ENCODE measurements at regions not wholly inside any gene's neighbourhood (a gene's known extent, or its start where the extent isn't known, plus 50 kb on each side); places are given as distances from the start of the nearest gene placed in this dataset.

- H3K27ac ChIP-seq (ENCODE audit: low read length), result no peak overlapping the region
- POLR2A ChIA-PET (ENCODE audit: unreplicated experiment), result no interaction called here
Measured at GRCh38 chr2:147740211-147740927, 104.5 kb upstream of the ACVR2A start.

GRCh38 chr2:147739508-147739907 is 105.3 kb upstream of the ACVR2A start:
- POLR2A ChIA-PET (ENCODE audit: unreplicated experiment), result no interaction called here
- CTCF ChIA-PET, result no interaction called here

More at GRCh38 chr2:147740211-147740927, 104.5 kb upstream of the ACVR2A start:
- intact Hi-C loops (cut with micrococcal nuclease), result no loop called here
- ATAC-seq (no peak), DNase-seq (no peak)
- CTCF ChIA-PET, result no interaction called here
- Histone ChIP-seq H3K9me3 (ENCODE audit: low read length) (no peaks in the 10 kb centered on the region), H3K9ac (ENCODE audit: low read length) (no peak overlapping the region), H2AFZ (ENCODE audit: low read length) (no peak overlapping the region), H3K4me1 (ENCODE audit: insufficient read depth, low read length) (peaks cover 9% of the 10 kb centered on the region), H3K27me3 (ENCODE audit: low read length) (no peaks in the 10 kb centered on the region), H4K20me1 (ENCODE audit: low read length) (no peaks in the 10 kb centered on the region), H3K79me2 (ENCODE audit: low read length) (no peaks in the 10 kb centered on the region), H3F3A (ENCODE audit: low read length, unreplicated experiment) (no peaks in the 10 kb centered on the region), H3K4me3 (ENCODE audit: low read length) (no peak overlapping the region), H3K36me3 (ENCODE audit: low read depth, low read length) (no peaks in the 10 kb centered on the region), H3K9me2 (replicated peaks; ENCODE audit: low read length) (no peaks in the 10 kb centered on the region), H3K4me2 (ENCODE audit: low read length) (no peak overlapping the region)
- no TSS peak for BruUV-seq (replicated peaks)
- TF ChIP-seq CTCF (conservative IDR thresholded peaks at IDR 0.05; ENCODE audit: low read depth, low read length) (no peak), EZH2phosphoT487 (IDR thresholded peaks at IDR 0.05; ENCODE audit: borderline replicate concordance, low read length) (no peak), EZH2 (IDR thresholded peaks at IDR 0.05; ENCODE audit: low read length, unreplicated experiment) (no peak)

More at GRCh38 chr2:147739508-147739907, 105.3 kb upstream of the ACVR2A start:
- ATAC-seq (peak; percentile 63), DNase-seq (peak; percentile 46)
- H3F3A ChIP-seq (ENCODE audit: low read length, unreplicated experiment), result no peaks in the 10 kb centered on the region
- H3K79me2 ChIP-seq (ENCODE audit: low read length), result no peaks in the 10 kb centered on the region
- no peak overlapping the region for H3K9ac ChIP-seq (ENCODE audit: low read length)
- intact Hi-C loops (cut with micrococcal nuclease), result no loop called here
- no peaks in the 10 kb centered on the region for H4K20me1 ChIP-seq (ENCODE audit: low read length)
- TF ChIP-seq EZH2 (IDR thresholded peaks at IDR 0.05; ENCODE audit: low read length, unreplicated experiment) (no peak), CTCF (conservative IDR thresholded peaks at IDR 0.05; ENCODE audit: low read depth, low read length) (no peak), EZH2phosphoT487 (IDR thresholded peaks at IDR 0.05; ENCODE audit: borderline replicate concordance, low read length) (no peak)
- no peak overlapping the region for H3K4me3 ChIP-seq (ENCODE audit: low read length)
- H3K4me1 ChIP-seq (ENCODE audit: insufficient read depth, low read length), result peaks cover 9% of the 10 kb centered on the region
- no peak overlapping the region for H3K27ac ChIP-seq (ENCODE audit: low read length)
- H3K9me2 ChIP-seq (replicated peaks; ENCODE audit: low read length), result no peaks in the 10 kb centered on the region
- no peaks in the 10 kb centered on the region for H3K36me3 ChIP-seq (ENCODE audit: low read depth, low read length)
- H3K9me3 ChIP-seq (ENCODE audit: low read length), result no peaks in the 10 kb centered on the region
- no TSS peak for BruUV-seq (replicated peaks)
- peak overlapping the region; percentile 15; the same call in 1 of the 2 replicates for H2AFZ ChIP-seq (ENCODE audit: low read length)
- H3K27me3 ChIP-seq (ENCODE audit: low read length), result no peaks in the 10 kb centered on the region
- peak overlapping the region; percentile 11; the same call in 1 of the 2 replicates for H3K4me2 ChIP-seq (ENCODE audit: low read length)

Data from PC-3 (cell line).